ENCODE measurements at regions not wholly inside any gene's neighbourhood (a gene's known extent, or its start where the extent isn't known, plus 50 kb on each side); places are given as distances from the start of the nearest gene placed in this dataset.

GRCh38 chrX:43008356-43008755 lies 230.4 kb upstream of the PPP1R2C start:
- no peak for TF ChIP-seq IKZF3 (tag by site-specific recombination; IDR thresholded peaks at IDR 0.05)
- TF ChIP-seq ZNF449 (tag by site-specific recombination; IDR thresholded peaks at IDR 0.05), result no peak
- TF ChIP-seq ZNF585B (tag by site-specific recombination; IDR thresholded peaks at IDR 0.05), result no peak
- TF ChIP-seq ZNF239 (tag by site-specific recombination; IDR thresholded peaks at IDR 0.05), result no peak
- ChIA-PET CTCF (no interaction called here), POLR2A (no interaction called here)
- Histone ChIP-seq H3K9me3 (ENCODE audit: control insufficient read depth, insufficient read depth, low read depth, low read length) (no peaks in the 10 kb centered on the region), H3K4me1 (ENCODE audit: control insufficient read depth, insufficient read depth, low read length) (no peaks in the 10 kb centered on the region), H3K4me3 (ENCODE audit: low read depth, low read length) (no peak overlapping the region), H3K36me3 (ENCODE audit: control insufficient read depth in 2 of 2, insufficient read depth in 1 of 2, low read length in 2 of 2) (no peaks in the 10 kb centered on the region), H3K27ac (ENCODE audit: extremely low read depth, low read depth, low read length) (no peak overlapping the region)

GRCh38 chrX:43016021-43016420 lies 238.1 kb upstream of the PPP1R2C start:
- no peaks in the 10 kb centered on the region for H3K9me3 ChIP-seq (ENCODE audit: control insufficient read depth, insufficient read depth, low read depth, low read length)
- POLR2A ChIA-PET, result no interaction called here
- no peaks in the 10 kb centered on the region for H3K4me1 ChIP-seq (ENCODE audit: control insufficient read depth, insufficient read depth, low read length)
- H3K36me3 ChIP-seq (ENCODE audit: control insufficient read depth in 2 of 2, insufficient read depth in 1 of 2, low read length in 2 of 2), result no peaks in the 10 kb centered on the region
- no peak overlapping the region for H3K27ac ChIP-seq (ENCODE audit: extremely low read depth, low read depth, low read length)
- CTCF ChIA-PET, result no interaction called here
- no peak overlapping the region for H3K4me3 ChIP-seq (ENCODE audit: low read depth, low read length)
- TF ChIP-seq ZNF324 (tag by site-specific recombination; IDR thresholded peaks at IDR 0.05), result no peak
- no peak for TF ChIP-seq KLF7 (tag by site-specific recombination; IDR thresholded peaks at IDR 0.05; ENCODE audit: borderline replicate concordance)
- TF ChIP-seq GLIS2 (tag by site-specific recombination; IDR thresholded peaks at IDR 0.05), result no peak
- TF ChIP-seq ZNF391 (tag by site-specific recombination; IDR thresholded peaks at IDR 0.05; ENCODE audit: borderline replicate concordance, low read depth), result no peak
- no peak for TF ChIP-seq PRDM2 (tag by site-specific recombination; IDR thresholded peaks at IDR 0.05; ENCODE audit: borderline replicate concordance)
- TF ChIP-seq ZNF132 (tag by site-specific recombination; IDR thresholded peaks at IDR 0.05; ENCODE audit: borderline replicate concordance), result no peak
- TF ChIP-seq ZNF121 (tag by site-specific recombination; IDR thresholded peaks at IDR 0.05), result no peak
- TF ChIP-seq ZNF518A (tag by site-specific recombination; conservative IDR thresholded peaks at IDR 0.05; ENCODE audit: low read depth), result no peak
- no peak for TF ChIP-seq ZNF510 (tag by site-specific recombination; IDR thresholded peaks at IDR 0.05; ENCODE audit: insufficient replicate concordance)
- TF ChIP-seq ZNF280D (tag by site-specific recombination; IDR thresholded peaks at IDR 0.05), result no peak
- no peak for TF ChIP-seq ZBTB11 (tag by site-specific recombination; conservative IDR thresholded peaks at IDR 0.05; ENCODE audit: low read depth)
